ENCODE measurements at regions not wholly inside any gene's neighbourhood (a gene's known extent, or its start where the extent isn't known, plus 50 kb on each side); places are given as distances from the start of the nearest gene placed in this dataset.
A peak's percentile ranks its signal among the peaks of the same experiment; 100 is the strongest.
"Not testable (repeated sequence)": the region's sequence is repeated elsewhere in the genome, so short reads cannot be mapped to it uniquely, and the experiment has no call there.

DNA sequence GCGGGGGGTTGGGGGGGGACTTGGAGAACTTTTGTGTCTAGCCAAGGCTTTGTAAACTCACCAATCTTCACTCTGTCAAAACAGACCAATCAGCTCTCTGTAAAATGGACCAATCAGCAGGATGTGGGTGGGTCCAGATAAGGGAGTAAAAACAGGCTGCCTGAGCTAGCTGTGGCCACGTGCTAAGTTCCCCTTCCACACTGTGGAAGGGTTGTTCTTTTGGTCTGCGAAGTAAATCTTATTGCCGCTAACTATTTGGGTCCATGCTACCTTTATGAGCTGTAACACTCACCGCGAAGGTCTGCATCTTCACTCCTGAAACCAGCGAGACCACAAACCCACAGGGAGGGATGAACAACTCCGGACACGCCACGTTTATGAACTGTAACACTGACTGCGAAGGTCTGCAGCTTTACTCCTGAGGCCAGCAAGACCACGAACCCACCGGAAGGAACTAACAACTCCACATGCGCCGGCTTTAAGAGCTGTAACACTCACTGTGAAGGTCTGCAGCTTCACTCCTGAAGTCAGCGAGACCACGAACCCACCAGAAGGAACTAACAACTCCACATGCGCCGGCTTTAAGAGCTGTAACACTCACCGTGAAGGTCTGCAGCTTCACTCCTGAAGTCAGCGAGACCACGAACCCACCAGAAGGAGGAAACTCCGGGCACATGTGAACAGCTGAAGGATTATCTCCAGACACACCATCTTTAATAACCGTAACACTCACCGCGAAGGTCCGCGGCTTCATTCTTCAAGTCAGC lies 186.6 kb downstream of the ID4 start:
- H3K4me2 ChIP-seq (ENCODE audit: control insufficient read depth, insufficient read depth) = peak overlapping the region; percentile 66
- CTCF ChIA-PET; SMC1A ChIA-PET (ENCODE audit: uncharacterized antibody, unreplicated experiment); H3K27me3 ChIP-seq (replicated peaks in 1 of 2; ENCODE audit: control insufficient read depth in 2 of 2, insufficient read depth in 2 of 2, low read length in 1 of 2); in situ Hi-C loops (cut with MboI); H3K9ac ChIP-seq (ENCODE audit: control insufficient read depth, insufficient read depth, low read length); BruUV-seq (replicated peaks); H3K79me2 ChIP-seq (ENCODE audit: control insufficient read depth, insufficient read depth, low read length); H3K4me1 ChIP-seq (ENCODE audit: control insufficient read depth, insufficient read depth, low read length); H3K36me3 ChIP-seq (ENCODE audit: control insufficient read depth in 2 of 2, insufficient read depth in 2 of 2, low read length in 1 of 2); H3K4me3 ChIP-seq; DNase-seq (ENCODE audit: low read depth, low spot score); H4K20me1 ChIP-seq (ENCODE audit: control insufficient read depth, insufficient read depth); H3K9me3 ChIP-seq (replicated peaks; ENCODE audit: control insufficient read depth, insufficient read depth, low read length); H3K27ac ChIP-seq (ENCODE audit: control insufficient read depth, insufficient read depth); intact Hi-C loops (cut with micrococcal nuclease; ENCODE audit: unreplicated experiment): not testable (repeated sequence)
- RAD21 ChIA-PET (ENCODE audit: unreplicated experiment) = interaction anchor here (0.7 kb wide), 1 partner anchor 23 kb away, joined by 3 read pairs; no protein-coding TSS in a partner anchor
- POLR2A ChIA-PET = interaction anchor here (0.6 kb wide), 1 partner anchor 81 kb away, joined by 3 read pairs; no protein-coding TSS in a partner anchor
- WGBS (ENCODE audit: insufficient coverage, insufficient replicate concordance, low lambda C conversion rate, missing lambda C conversion rate) = 32% methylated on average over 28 of the region's 28 CpGs
- peak; percentile 88 for TF ChIP-seq NFYB (IDR thresholded peaks at IDR 0.05; ENCODE audit: insufficient read depth, low read depth, low read length)
- TF ChIP-seq IRF4 (IDR thresholded peaks at IDR 0.05; ENCODE audit: low read depth, low read length) = 0 out of 2 replicates have a peak, but pooled peaks have one; percentile 36
- TF ChIP-seq RUNX3 (IDR thresholded peaks at IDR 0.05; ENCODE audit: low read length) = peak; percentile 66
- ATAC-seq = peak; percentile 83
- peak overlapping the region; percentile 37 for H2AFZ ChIP-seq (ENCODE audit: control insufficient read depth, low read depth, low read length)
- peak; percentile 69 for FAIRE-seq

DNA sequence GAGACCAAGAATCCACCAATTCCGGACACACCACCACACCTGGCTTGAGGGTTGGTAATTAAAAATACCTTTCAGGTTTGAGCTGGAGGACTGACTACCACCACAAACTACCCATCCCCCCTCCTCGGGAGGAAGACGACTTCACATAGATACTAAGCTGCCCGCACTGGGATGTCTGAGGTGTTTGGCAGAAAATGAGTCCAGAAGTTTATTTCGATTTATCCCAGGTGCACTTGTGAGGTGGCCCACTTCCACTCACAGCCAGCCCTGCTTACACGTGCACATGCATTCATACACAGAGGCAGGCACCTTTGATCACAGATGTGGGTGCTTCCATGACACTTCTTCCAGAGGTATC lies 187.1 kb downstream of the ID4 start:
- Histone ChIP-seq H3K4me1 (ENCODE audit: control insufficient read depth, insufficient read depth, low read length) (peaks cover 9% of the 10 kb centered on the region), H3K36me3 (ENCODE audit: control insufficient read depth in 2 of 2, insufficient read depth in 2 of 2, low read length in 1 of 2) (no peaks in the 10 kb centered on the region), H3K9ac (ENCODE audit: control insufficient read depth, insufficient read depth, low read length) (no peak overlapping the region), H3K79me2 (ENCODE audit: control insufficient read depth, insufficient read depth, low read length) (no peaks in the 10 kb centered on the region), H3K27me3 (replicated peaks in 1 of 2; ENCODE audit: control insufficient read depth in 2 of 2, insufficient read depth in 2 of 2, low read length in 1 of 2) (peaks cover 0 to 5% of the 10 kb centered on the region in 2 experiments; a peak in 1 of 4 replicates), H3K27ac (ENCODE audit: control insufficient read depth, insufficient read depth) (no peak overlapping the region), H3K4me3 (no peak overlapping the region; the same call in 1 of the 2 replicates), H3K4me2 (ENCODE audit: control insufficient read depth, insufficient read depth) (peak overlapping the region; percentile 66), H2AFZ (ENCODE audit: control insufficient read depth, low read depth, low read length) (no peak overlapping the region), H4K20me1 (ENCODE audit: control insufficient read depth, insufficient read depth) (0 out of 2 replicates have a peak, but pooled peaks cover 3% of the 10 kb centered on the region), H3K9me3 (replicated peaks; ENCODE audit: control insufficient read depth, insufficient read depth, low read length) (no peaks in the 10 kb centered on the region)
- 33% methylated on average over 6 of the region's 6 CpGs for WGBS (ENCODE audit: insufficient coverage, insufficient replicate concordance, low lambda C conversion rate, missing lambda C conversion rate)
- intact Hi-C loops (cut with micrococcal nuclease; ENCODE audit: unreplicated experiment) = no loop called here
- BruUV-seq (replicated peaks) = no TSS peak
- ChIA-PET SMC1A (ENCODE audit: uncharacterized antibody, unreplicated experiment) (no interaction called here), POLR2A (interaction anchor here (0.6 kb wide), 1 partner anchor 81 kb away, joined by 3 read pairs; no protein-coding TSS in a partner anchor), CTCF (no interaction called here), RAD21 (ENCODE audit: unreplicated experiment) (no interaction called here)
- no peak for DNase-seq (ENCODE audit: low read depth, low spot score)
- FAIRE-seq = no peak
- ATAC-seq = no peak
- in situ Hi-C loops (cut with MboI) = no loop called here
- no peak for TF ChIP-seq YY1 (IDR thresholded peaks at IDR 0.05; ENCODE audit: low read depth, low read length)
- no peak for TF ChIP-seq RAD21 (IDR thresholded peaks at IDR 0.05; ENCODE audit: insufficient read depth, low read depth, low read length)
- TF ChIP-seq, protein P1, sequence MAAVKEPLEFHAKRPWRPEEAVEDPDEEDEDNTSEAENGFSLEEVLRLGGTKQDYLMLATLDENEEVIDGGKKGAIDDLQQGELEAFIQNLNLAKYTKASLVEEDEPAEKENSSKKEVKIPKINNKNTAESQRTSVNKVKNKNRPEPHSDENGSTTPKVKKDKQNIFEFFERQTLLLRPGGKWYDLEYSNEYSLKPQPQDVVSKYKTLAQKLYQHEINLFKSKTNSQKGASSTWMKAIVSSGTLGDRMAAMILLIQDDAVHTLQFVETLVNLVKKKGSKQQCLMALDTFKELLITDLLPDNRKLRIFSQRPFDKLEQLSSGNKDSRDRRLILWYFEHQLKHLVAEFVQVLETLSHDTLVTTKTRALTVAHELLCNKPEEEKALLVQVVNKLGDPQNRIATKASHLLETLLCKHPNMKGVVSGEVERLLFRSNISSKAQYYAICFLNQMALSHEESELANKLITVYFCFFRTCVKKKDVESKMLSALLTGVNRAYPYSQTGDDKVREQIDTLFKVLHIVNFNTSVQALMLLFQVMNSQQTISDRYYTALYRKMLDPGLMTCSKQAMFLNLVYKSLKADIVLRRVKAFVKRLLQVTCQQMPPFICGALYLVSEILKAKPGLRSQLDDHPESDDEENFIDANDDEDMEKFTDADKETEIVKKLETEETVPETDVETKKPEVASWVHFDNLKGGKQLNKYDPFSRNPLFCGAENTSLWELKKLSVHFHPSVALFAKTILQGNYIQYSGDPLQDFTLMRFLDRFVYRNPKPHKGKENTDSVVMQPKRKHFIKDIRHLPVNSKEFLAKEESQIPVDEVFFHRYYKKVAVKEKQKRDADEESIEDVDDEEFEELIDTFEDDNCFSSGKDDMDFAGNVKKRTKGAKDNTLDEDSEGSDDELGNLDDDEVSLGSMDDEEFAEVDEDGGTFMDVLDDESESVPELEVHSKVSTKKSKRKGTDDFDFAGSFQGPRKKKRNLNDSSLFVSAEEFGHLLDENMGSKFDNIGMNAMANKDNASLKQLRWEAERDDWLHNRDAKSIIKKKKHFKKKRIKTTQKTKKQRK (IDR thresholded peaks at IDR 0.05; ENCODE audit: low read depth, low read length) = no peak
- TF ChIP-seq, protein P2, sequence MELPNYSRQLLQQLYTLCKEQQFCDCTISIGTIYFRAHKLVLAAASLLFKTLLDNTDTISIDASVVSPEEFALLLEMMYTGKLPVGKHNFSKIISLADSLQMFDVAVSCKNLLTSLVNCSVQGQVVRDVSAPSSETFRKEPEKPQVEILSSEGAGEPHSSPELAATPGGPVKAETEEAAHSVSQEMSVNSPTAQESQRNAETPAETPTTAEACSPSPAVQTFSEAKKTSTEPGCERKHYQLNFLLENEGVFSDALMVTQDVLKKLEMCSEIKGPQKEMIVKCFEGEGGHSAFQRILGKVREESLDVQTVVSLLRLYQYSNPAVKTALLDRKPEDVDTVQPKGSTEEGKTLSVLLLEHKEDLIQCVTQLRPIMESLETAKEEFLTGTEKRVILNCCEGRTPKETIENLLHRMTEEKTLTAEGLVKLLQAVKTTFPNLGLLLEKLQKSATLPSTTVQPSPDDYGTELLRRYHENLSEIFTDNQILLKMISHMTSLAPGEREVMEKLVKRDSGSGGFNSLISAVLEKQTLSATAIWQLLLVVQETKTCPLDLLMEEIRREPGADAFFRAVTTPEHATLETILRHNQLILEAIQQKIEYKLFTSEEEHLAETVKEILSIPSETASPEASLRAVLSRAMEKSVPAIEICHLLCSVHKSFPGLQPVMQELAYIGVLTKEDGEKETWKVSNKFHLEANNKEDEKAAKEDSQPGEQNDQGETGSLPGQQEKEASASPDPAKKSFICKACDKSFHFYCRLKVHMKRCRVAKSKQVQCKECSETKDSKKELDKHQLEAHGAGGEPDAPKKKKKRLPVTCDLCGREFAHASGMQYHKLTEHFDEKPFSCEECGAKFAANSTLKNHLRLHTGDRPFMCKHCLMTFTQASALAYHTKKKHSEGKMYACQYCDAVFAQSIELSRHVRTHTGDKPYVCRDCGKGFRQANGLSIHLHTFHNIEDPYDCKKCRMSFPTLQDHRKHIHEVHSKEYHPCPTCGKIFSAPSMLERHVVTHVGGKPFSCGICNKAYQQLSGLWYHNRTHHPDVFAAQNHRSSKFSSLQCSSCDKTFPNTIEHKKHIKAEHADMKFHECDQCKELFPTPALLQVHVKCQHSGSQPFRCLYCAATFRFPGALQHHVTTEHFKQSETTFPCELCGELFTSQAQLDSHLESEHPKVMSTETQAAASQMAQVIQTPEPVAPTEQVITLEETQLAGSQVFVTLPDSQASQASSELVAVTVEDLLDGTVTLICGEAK (IDR thresholded peaks at IDR 0.05; ENCODE audit: borderline replicate concordance) = no peak
- TF ChIP-seq NFIC (IDR thresholded peaks at IDR 0.05; ENCODE audit: low read depth, low read length) = no peak
- TF ChIP-seq ETV6 (conservative IDR thresholded peaks at IDR 0.05 in 1 of 2, IDR thresholded peaks at IDR 0.05 in 1 of 2; ENCODE audit: borderline replicate concordance in 1 of 2, low read depth in 1 of 2) = no peak

All from GM12878 (cell line).